ENCODE measurements at regions not wholly inside any gene's neighbourhood (a gene's known extent, or its start where the extent isn't known, plus 50 kb on each side); places are given as distances from the start of the nearest gene placed in this dataset.
"Not testable (repeated sequence)": the region's sequence is repeated elsewhere in the genome, so short reads cannot be mapped to it uniquely, and the experiment has no call there.

DNA sequence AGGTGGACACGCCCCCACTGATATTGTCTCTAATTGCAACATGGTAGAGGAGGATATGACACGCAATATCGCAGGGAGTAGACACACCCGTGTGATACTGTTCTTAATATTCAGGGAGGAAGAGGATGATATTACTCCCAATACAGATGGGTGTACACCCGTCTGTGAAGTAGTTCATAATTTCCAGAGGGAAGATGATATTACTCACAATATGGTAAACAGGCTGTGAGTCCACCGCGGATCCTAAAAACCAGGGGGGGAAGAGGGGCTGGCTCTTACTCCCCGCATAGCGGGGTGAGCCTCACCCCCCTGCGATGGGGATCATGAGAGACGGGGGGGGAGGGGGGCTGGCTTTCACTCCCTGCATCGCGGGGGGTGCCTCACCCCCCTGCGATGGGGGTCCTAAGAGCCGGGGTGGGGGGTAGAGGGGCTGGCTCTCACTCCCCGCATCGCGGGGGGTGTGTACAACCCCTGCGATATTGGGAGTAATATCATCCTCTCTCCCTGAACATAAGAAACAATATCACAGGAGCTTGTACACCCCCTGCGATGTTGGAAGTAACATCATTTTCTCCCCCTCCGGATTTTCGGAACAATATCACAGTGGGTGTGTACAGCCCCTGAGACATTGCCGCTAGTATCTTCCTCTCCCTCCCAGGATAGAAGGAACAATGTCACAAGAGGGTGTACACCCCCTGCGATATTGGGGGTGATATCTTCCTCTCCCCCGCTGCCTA is 52.2 kb upstream of the FRG2C start:
- TF ChIP-seq ZNF138 (CRISPR knock-in tag; conservative IDR thresholded peaks at IDR 0.05); TCF7 (CRISPR knock-in tag; IDR thresholded peaks at IDR 0.05; ENCODE audit: low read depth); CREM (CRISPR knock-in tag; IDR thresholded peaks at IDR 0.05); SP1 (CRISPR knock-in tag; conservative IDR thresholded peaks at IDR 0.05); NFATC4 (CRISPR knock-in tag; IDR thresholded peaks at IDR 0.05); ESRRA (CRISPR knock-in tag; IDR thresholded peaks at IDR 0.05; ENCODE audit: borderline replicate concordance): not testable (repeated sequence)
- TF ChIP-seq, protein P1, sequence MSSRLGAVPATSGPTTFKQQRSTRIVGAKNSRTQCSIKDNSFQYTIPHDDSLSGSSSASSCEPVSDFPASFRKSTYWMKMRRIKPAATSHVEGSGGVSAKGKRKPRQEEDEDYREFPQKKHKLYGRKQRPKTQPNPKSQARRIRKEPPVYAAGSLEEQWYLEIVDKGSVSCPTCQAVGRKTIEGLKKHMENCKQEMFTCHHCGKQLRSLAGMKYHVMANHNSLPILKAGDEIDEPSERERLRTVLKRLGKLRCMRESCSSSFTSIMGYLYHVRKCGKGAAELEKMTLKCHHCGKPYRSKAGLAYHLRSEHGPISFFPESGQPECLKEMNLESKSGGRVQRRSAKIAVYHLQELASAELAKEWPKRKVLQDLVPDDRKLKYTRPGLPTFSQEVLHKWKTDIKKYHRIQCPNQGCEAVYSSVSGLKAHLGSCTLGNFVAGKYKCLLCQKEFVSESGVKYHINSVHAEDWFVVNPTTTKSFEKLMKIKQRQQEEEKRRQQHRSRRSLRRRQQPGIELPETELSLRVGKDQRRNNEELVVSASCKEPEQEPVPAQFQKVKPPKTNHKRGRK (CRISPR knock-in tag; IDR thresholded peaks at IDR 0.05; ENCODE audit: borderline replicate concordance): not testable (repeated sequence)
- TF ChIP-seq, protein P2, sequence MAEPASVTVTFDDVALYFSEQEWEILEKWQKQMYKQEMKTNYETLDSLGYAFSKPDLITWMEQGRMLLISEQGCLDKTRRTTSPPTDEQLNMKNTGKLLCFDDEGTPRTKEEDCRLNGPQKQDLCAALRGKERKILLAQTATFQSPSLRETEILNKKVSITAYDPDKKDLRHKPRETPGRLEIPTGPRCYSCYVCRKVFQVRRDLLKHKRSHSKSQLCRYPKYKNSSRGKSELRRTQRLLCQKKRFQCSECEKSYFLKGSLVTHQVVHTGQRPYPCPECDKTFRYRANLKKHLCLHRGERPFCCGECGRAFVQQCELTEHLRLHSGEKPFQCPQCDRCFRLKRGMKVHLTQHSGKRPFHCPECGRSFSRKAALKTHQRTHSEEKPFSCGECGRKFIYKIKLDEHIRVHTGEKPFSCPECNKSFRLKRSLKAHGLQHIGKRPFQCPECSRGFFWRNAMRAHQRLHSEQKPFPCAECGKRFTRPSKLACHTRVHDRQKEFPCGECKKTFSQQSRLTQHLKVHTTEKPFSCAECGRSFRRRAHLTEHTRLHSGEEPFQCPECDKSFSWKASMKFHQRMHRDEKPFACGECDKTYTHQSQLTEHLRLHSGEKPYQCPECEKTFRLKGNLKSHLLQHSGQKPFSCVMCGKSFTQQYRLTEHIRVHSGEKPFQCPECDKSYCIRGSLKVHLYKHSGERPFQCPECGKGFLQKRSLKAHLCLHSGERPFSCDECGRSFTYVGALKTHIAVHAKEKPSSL (CRISPR knock-in tag; conservative IDR thresholded peaks at IDR 0.05): not testable (repeated sequence)
- TF ChIP-seq, protein P3, sequence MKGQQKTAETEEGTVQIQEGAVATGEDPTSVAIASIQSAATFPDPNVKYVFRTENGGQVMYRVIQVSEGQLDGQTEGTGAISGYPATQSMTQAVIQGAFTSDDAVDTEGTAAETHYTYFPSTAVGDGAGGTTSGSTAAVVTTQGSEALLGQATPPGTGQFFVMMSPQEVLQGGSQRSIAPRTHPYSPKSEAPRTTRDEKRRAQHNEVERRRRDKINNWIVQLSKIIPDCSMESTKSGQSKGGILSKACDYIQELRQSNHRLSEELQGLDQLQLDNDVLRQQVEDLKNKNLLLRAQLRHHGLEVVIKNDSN (CRISPR knock-in tag; IDR thresholded peaks at IDR 0.05): not testable (repeated sequence)
- TF ChIP-seq, protein P4, sequence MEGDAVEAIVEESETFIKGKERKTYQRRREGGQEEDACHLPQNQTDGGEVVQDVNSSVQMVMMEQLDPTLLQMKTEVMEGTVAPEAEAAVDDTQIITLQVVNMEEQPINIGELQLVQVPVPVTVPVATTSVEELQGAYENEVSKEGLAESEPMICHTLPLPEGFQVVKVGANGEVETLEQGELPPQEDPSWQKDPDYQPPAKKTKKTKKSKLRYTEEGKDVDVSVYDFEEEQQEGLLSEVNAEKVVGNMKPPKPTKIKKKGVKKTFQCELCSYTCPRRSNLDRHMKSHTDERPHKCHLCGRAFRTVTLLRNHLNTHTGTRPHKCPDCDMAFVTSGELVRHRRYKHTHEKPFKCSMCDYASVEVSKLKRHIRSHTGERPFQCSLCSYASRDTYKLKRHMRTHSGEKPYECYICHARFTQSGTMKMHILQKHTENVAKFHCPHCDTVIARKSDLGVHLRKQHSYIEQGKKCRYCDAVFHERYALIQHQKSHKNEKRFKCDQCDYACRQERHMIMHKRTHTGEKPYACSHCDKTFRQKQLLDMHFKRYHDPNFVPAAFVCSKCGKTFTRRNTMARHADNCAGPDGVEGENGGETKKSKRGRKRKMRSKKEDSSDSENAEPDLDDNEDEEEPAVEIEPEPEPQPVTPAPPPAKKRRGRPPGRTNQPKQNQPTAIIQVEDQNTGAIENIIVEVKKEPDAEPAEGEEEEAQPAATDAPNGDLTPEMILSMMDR (IDR thresholded peaks at IDR 0.05): not testable (repeated sequence)
- TF ChIP-seq, protein P5, sequence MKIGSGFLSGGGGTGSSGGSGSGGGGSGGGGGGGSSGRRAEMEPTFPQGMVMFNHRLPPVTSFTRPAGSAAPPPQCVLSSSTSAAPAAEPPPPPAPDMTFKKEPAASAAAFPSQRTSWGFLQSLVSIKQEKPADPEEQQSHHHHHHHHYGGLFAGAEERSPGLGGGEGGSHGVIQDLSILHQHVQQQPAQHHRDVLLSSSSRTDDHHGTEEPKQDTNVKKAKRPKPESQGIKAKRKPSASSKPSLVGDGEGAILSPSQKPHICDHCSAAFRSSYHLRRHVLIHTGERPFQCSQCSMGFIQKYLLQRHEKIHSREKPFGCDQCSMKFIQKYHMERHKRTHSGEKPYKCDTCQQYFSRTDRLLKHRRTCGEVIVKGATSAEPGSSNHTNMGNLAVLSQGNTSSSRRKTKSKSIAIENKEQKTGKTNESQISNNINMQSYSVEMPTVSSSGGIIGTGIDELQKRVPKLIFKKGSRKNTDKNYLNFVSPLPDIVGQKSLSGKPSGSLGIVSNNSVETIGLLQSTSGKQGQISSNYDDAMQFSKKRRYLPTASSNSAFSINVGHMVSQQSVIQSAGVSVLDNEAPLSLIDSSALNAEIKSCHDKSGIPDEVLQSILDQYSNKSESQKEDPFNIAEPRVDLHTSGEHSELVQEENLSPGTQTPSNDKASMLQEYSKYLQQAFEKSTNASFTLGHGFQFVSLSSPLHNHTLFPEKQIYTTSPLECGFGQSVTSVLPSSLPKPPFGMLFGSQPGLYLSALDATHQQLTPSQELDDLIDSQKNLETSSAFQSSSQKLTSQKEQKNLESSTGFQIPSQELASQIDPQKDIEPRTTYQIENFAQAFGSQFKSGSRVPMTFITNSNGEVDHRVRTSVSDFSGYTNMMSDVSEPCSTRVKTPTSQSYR (CRISPR knock-in tag; IDR thresholded peaks at IDR 0.05): not testable (repeated sequence)
- TF ChIP-seq, protein P6, sequence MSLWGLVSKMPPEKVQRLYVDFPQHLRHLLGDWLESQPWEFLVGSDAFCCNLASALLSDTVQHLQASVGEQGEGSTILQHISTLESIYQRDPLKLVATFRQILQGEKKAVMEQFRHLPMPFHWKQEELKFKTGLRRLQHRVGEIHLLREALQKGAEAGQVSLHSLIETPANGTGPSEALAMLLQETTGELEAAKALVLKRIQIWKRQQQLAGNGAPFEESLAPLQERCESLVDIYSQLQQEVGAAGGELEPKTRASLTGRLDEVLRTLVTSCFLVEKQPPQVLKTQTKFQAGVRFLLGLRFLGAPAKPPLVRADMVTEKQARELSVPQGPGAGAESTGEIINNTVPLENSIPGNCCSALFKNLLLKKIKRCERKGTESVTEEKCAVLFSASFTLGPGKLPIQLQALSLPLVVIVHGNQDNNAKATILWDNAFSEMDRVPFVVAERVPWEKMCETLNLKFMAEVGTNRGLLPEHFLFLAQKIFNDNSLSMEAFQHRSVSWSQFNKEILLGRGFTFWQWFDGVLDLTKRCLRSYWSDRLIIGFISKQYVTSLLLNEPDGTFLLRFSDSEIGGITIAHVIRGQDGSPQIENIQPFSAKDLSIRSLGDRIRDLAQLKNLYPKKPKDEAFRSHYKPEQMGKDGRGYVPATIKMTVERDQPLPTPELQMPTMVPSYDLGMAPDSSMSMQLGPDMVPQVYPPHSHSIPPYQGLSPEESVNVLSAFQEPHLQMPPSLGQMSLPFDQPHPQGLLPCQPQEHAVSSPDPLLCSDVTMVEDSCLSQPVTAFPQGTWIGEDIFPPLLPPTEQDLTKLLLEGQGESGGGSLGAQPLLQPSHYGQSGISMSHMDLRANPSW (CRISPR knock-in tag; conservative IDR thresholded peaks at IDR 0.05; ENCODE audit: low read depth): not testable (repeated sequence)
- TF ChIP-seq, protein P7, sequence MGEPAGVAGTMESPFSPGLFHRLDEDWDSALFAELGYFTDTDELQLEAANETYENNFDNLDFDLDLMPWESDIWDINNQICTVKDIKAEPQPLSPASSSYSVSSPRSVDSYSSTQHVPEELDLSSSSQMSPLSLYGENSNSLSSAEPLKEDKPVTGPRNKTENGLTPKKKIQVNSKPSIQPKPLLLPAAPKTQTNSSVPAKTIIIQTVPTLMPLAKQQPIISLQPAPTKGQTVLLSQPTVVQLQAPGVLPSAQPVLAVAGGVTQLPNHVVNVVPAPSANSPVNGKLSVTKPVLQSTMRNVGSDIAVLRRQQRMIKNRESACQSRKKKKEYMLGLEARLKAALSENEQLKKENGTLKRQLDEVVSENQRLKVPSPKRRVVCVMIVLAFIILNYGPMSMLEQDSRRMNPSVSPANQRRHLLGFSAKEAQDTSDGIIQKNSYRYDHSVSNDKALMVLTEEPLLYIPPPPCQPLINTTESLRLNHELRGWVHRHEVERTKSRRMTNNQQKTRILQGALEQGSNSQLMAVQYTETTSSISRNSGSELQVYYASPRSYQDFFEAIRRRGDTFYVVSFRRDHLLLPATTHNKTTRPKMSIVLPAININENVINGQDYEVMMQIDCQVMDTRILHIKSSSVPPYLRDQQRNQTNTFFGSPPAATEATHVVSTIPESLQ (CRISPR knock-in tag; IDR thresholded peaks at IDR 0.05): not testable (repeated sequence)
- TF ChIP-seq, protein P8, sequence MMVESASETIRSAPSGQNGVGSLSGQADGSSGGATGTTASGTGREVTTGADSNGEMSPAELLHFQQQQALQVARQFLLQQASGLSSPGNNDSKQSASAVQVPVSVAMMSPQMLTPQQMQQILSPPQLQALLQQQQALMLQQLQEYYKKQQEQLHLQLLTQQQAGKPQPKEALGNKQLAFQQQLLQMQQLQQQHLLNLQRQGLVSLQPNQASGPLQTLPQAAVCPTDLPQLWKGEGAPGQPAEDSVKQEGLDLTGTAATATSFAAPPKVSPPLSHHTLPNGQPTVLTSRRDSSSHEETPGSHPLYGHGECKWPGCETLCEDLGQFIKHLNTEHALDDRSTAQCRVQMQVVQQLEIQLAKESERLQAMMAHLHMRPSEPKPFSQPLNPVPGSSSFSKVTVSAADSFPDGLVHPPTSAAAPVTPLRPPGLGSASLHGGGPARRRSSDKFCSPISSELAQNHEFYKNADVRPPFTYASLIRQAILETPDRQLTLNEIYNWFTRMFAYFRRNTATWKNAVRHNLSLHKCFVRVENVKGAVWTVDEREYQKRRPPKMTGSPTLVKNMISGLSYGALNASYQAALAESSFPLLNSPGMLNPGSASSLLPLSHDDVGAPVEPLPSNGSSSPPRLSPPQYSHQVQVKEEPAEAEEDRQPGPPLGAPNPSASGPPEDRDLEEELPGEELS (CRISPR knock-in tag; IDR thresholded peaks at IDR 0.05): not testable (repeated sequence)

All from WTC11 (cell line).